ENCODE measurements at regions not wholly inside any gene's neighbourhood (a gene's known extent, or its start where the extent isn't known, plus 50 kb on each side); places are given as distances from the start of the nearest gene placed in this dataset.

DNA sequence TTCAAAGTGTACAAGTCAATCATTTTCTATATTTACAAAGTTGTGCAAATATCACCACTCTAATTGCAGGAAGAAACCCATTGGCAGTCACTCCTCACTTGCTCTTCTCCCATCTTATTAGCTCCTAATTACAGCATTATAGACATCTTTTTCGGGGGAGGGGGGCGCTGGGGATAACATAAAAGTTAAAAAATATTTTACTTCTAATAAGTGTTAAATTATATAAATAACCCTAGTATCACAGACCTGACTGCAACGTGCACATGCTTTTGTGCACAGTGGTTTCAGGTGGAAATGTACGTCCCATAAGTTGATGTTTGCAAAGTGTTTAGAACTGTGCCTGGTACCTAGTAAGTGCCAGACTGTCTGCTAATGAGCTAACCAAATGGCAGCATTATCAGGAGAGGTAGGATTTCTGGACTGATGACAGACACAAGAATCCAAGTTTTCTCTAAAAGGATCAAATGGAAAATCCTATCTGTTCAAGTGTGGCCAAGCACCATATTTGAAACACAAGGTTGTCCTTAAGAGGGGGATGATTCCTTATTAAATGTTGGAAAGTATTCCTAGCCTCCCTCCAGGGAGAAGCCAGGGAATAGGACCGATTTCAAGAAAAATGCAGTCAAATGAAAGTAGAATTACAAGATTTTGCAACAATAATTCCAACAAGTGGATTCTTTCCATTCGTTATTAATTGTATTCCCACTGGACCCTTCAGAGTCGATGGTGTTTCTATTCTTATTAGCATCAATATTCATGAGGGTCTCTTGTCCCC, 70.0 kb downstream of the ACKR3 start:
- H3K4me1 ChIP-seq (ENCODE audit: control insufficient read depth in 1 of 2, insufficient read depth in 2 of 2, low read depth in 1 of 2, low read length in 1 of 2), result no peaks in the 10 kb centered on the region
- H2AFZ ChIP-seq (ENCODE audit: low read depth), result no peak overlapping the region
- no peaks in the 10 kb centered on the region for H3K27me3 ChIP-seq (ENCODE audit: insufficient read depth)
- H3K27ac ChIP-seq (ENCODE audit: low read depth in 2 of 2, low read length in 1 of 2), result no peak overlapping the region
- no peak overlapping the region for H3K9ac ChIP-seq
- H3K36me3 ChIP-seq (replicated peaks in 1 of 2; ENCODE audit: control insufficient read depth in 1 of 2, insufficient read depth in 2 of 2, low read length in 1 of 2), result no peaks in the 10 kb centered on the region
- H3K4me2 ChIP-seq, result no peak overlapping the region
- ChIA-PET POLR2A (no interaction called here), CTCF (no interaction called here)
- H3K4me3 ChIP-seq (ENCODE audit: low read depth in 2 of 2, low read length in 1 of 2), result no peak overlapping the region
- H4K20me1 ChIP-seq (ENCODE audit: insufficient read depth), result no peaks in the 10 kb centered on the region
- whole genome bisulfite sequencing (ENCODE audit: low lambda C conversion rate), result 9% methylated on average over 7 of the region's 7 CpGs
- H3K9me2 ChIP-seq, result no peaks in the 10 kb centered on the region
- H3K9me3 ChIP-seq, result no peaks in the 10 kb centered on the region
- H3F3A ChIP-seq (replicated peaks; ENCODE audit: insufficient read depth), result no peaks in the 10 kb centered on the region
- TF ChIP-seq MAX (IDR thresholded peaks at IDR 0.05; ENCODE audit: low read depth) (no peak), EP300 (IDR thresholded peaks at IDR 0.05; ENCODE audit: borderline replicate concordance in 1 of 2, low read depth in 1 of 2, low read length in 1 of 2) (no peak), RCOR1 (IDR thresholded peaks at IDR 0.05; ENCODE audit: low read length) (no peak), FOXJ3 (CRISPR knock-in tag; IDR thresholded peaks at IDR 0.05) (no peak), SIN3A (IDR thresholded peaks at IDR 0.05; ENCODE audit: borderline replicate concordance, low read depth, low read length) (no peak), ZBTB33 (IDR thresholded peaks at IDR 0.05; ENCODE audit: borderline replicate concordance, low read depth) (no peak), CHD2 (IDR thresholded peaks at IDR 0.05; ENCODE audit: low read length, partially characterized antibody) (no peak), JUND (IDR thresholded peaks at IDR 0.05) (no peak), MXI1 (IDR thresholded peaks at IDR 0.05; ENCODE audit: low read depth, low read length) (no peak)
- DNase-seq, result no peak
- H3K79me2 ChIP-seq (ENCODE audit: insufficient read depth), result no peaks in the 10 kb centered on the region

DNA sequence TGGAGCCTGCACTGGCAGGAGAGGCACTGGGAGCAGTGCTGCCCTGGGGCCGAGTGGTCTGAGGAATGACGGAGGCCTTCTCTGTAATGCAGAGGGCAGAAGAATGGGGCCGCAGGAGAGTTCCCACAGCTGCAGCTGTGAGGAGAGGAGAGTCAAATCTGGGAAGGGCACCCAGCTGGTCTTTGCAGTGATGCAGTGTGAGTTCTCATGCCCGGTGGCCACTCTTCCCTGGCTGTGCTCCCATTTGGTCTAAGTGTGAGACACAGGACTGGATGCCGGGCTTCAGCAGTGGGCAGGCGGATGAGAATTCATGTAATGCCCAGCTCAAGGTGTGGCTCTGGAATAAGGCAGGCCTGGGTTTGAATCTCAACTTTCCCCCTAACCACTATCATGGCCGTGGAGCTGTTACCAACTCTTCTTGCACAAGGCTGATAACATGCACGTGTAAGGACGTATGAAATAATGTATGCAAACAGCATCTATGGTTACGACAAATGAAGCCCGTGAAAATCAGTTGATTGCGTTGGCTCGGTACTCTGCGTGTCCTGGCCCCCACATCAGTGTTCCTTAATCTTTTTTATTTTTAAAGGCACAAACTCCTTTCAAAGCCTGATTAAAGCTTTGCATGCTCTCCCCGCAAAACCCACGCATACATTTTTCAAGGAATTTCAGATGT, 71.6 kb downstream of the ACKR3 start:
- Histone ChIP-seq H3K27me3 (ENCODE audit: insufficient read depth) (no peaks in the 10 kb centered on the region), H3K27ac (ENCODE audit: low read depth in 2 of 2, low read length in 1 of 2) (no peak overlapping the region), H2AFZ (ENCODE audit: low read depth) (no peak overlapping the region), H4K20me1 (ENCODE audit: insufficient read depth) (no peaks in the 10 kb centered on the region), H3K36me3 (replicated peaks in 1 of 2; ENCODE audit: control insufficient read depth in 1 of 2, insufficient read depth in 2 of 2, low read length in 1 of 2) (no peaks in the 10 kb centered on the region), H3K4me2 (no peak overlapping the region), H3K4me3 (ENCODE audit: low read depth in 2 of 2, low read length in 1 of 2) (no peak overlapping the region), H3K79me2 (ENCODE audit: insufficient read depth) (no peaks in the 10 kb centered on the region), H3F3A (replicated peaks; ENCODE audit: insufficient read depth) (no peaks in the 10 kb centered on the region), H3K4me1 (ENCODE audit: control insufficient read depth in 1 of 2, insufficient read depth in 2 of 2, low read depth in 1 of 2, low read length in 1 of 2) (no peaks in the 10 kb centered on the region), H3K9me2 (no peaks in the 10 kb centered on the region), H3K9ac (no peak overlapping the region), H3K9me3 (no peaks in the 10 kb centered on the region)
- ChIA-PET CTCF (no interaction called here), POLR2A (no interaction called here)
- no peak for TF ChIP-seq USF1 (IDR thresholded peaks at IDR 0.05; ENCODE audit: borderline replicate concordance, low read depth)
- no peak for TF ChIP-seq NFIC (IDR thresholded peaks at IDR 0.05; ENCODE audit: borderline replicate concordance)
- TF ChIP-seq GABPA (IDR thresholded peaks at IDR 0.05; ENCODE audit: low read depth), result no peak
- no peak for TF ChIP-seq FOXJ3 (CRISPR knock-in tag; IDR thresholded peaks at IDR 0.05)
- no peak for TF ChIP-seq CHD2 (IDR thresholded peaks at IDR 0.05; ENCODE audit: low read length, partially characterized antibody)
- TF ChIP-seq, protein P1, sequence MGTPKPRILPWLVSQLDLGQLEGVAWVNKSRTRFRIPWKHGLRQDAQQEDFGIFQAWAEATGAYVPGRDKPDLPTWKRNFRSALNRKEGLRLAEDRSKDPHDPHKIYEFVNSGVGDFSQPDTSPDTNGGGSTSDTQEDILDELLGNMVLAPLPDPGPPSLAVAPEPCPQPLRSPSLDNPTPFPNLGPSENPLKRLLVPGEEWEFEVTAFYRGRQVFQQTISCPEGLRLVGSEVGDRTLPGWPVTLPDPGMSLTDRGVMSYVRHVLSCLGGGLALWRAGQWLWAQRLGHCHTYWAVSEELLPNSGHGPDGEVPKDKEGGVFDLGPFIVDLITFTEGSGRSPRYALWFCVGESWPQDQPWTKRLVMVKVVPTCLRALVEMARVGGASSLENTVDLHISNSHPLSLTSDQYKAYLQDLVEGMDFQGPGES (IDR thresholded peaks at IDR 0.05; ENCODE audit: low read depth, low read length), result no peak
- TF ChIP-seq MEF2A (IDR thresholded peaks at IDR 0.05; ENCODE audit: borderline replicate concordance, low read depth), result no peak
- no peak for TF ChIP-seq ZBTB33 (IDR thresholded peaks at IDR 0.05; ENCODE audit: borderline replicate concordance, low read depth)
- TF ChIP-seq FOXM1 (IDR thresholded peaks at IDR 0.05; ENCODE audit: low read depth), result no peak
- TF ChIP-seq, protein P2, sequence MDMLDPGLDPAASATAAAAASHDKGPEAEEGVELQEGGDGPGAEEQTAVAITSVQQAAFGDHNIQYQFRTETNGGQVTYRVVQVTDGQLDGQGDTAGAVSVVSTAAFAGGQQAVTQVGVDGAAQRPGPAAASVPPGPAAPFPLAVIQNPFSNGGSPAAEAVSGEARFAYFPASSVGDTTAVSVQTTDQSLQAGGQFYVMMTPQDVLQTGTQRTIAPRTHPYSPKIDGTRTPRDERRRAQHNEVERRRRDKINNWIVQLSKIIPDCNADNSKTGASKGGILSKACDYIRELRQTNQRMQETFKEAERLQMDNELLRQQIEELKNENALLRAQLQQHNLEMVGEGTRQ (IDR thresholded peaks at IDR 0.05; ENCODE audit: borderline replicate concordance, low read depth, low read length), result no peak
- TF ChIP-seq RAD21 (IDR thresholded peaks at IDR 0.05; ENCODE audit: low read length), result no peak
- 49% methylated on average over 15 of the region's 16 CpGs for WGBS (ENCODE audit: low lambda C conversion rate)
- no peak for DNase-seq
